Trophoblast cell (in vitro differentiated cells and primary cell): ENCODE measurements at regions not wholly inside any gene's neighbourhood (a gene's known extent, or its start where the extent isn't known, plus 50 kb on each side); places are given as distances from the start of the nearest gene placed in this dataset.

Experiments
- DNase-seq, 2 donors: peaks; one replicate each; pipeline ENCODE4 v3.0.0-alpha.2; 2016
- H2AFZ ChIP-seq: 2 replicates; pipeline ENCODE4 v1.6.1; 2013; ENCODE audit warnings: low read length, moderate library complexity, mild to moderate bottlenecking; ENCODE audit not compliant: insufficient read depth, poor library complexity
- H2AK5ac ChIP-seq: 2 replicates; pipeline ENCODE4 v1.6.1; 2013; ENCODE audit warnings: mild to moderate bottlenecking, low read length
- H2BK120ac ChIP-seq: 2 replicates; pipeline ENCODE4 v1.6.1; 2013; ENCODE audit warnings: low read length, mild to moderate bottlenecking, moderate library complexity; ENCODE audit not compliant: insufficient read depth, poor library complexity
- H2BK12ac ChIP-seq: 2 replicates; pipeline ENCODE4 v1.6.1; 2013; ENCODE audit warnings: mild to moderate bottlenecking, low read length, moderate library complexity
- H2BK5ac ChIP-seq: 2 replicates; pipeline ENCODE4 v1.6.1; 2013; ENCODE audit warnings: low read length, low read depth, moderate library complexity, mild to moderate bottlenecking; ENCODE audit not compliant: poor library complexity
- H3K14ac ChIP-seq: 2 replicates; pipeline ENCODE4 v1.6.1; 2013; ENCODE audit warnings: mild to moderate bottlenecking, low read length
- H3K18ac ChIP-seq: 2 replicates; pipeline ENCODE4 v1.6.1; 2013; ENCODE audit warnings: mild to moderate bottlenecking, low read length
- H3K23ac ChIP-seq: 2 replicates; pipeline ENCODE4 v1.6.1; 2013; ENCODE audit warnings: low read length
- H3K27ac ChIP-seq: 2 replicates; pipeline ENCODE4 v1.5.1; 2013; ENCODE audit warnings: low read depth, mild to moderate bottlenecking, inconsistent platforms, low read length, moderate library complexity
- H3K27me3 ChIP-seq: 2 replicates; pipeline ENCODE4 v1.6.1; 2013; ENCODE audit warnings: inconsistent platforms, mild to moderate bottlenecking, low read length, moderate library complexity; ENCODE audit not compliant: insufficient read depth
- H3K36me3 ChIP-seq, 2 experiments: 1 replicate in 1 of 2; 2 replicates in 1 of 2; pipeline ENCODE4 v1.6.1; 2013; ENCODE audit warnings: low read length in 2 of 2, mild to moderate bottlenecking in 2 of 2, moderate library complexity in 1 of 2; ENCODE audit not compliant: insufficient read depth in 2 of 2, control insufficient read depth in 1 of 2
- H3K4ac ChIP-seq: 2 replicates; pipeline ENCODE4 v1.6.1; 2013; ENCODE audit warnings: low read depth, mild to moderate bottlenecking, low read length, moderate library complexity
- H3K4me1 ChIP-seq, 2 experiments: 1 replicate in 1 of 2; 2 replicates in 1 of 2; pipeline ENCODE4 v1.6.1; 2013; ENCODE audit warnings: low read length in 2 of 2, mild to moderate bottlenecking in 2 of 2, moderate library complexity in 1 of 2; ENCODE audit not compliant: insufficient read depth in 2 of 2, control insufficient read depth in 1 of 2
- H3K4me2 ChIP-seq: 2 replicates; pipeline ENCODE4 v1.6.1; 2013; ENCODE audit warnings: inconsistent platforms, mild to moderate bottlenecking, low read length, moderate library complexity
- H3K4me3 ChIP-seq: 2 replicates; pipeline ENCODE4 v1.5.1; 2013; ENCODE audit warnings: mild to moderate bottlenecking, low read depth, low read length, inconsistent platforms
- H3K79me1 ChIP-seq: one replicate; pipeline ENCODE4 v1.6.1; 2013; ENCODE audit warnings: low read length
- H3K79me2 ChIP-seq: 2 replicates; pipeline ENCODE4 v1.6.1; 2013; ENCODE audit warnings: low read length, mild to moderate bottlenecking; ENCODE audit not compliant: control insufficient read depth, insufficient read depth, poor library complexity
- H3K9ac ChIP-seq: 2 replicates; pipeline ENCODE4 v1.6.1; 2013; ENCODE audit warnings: mild to moderate bottlenecking, low read length
- H3K9me3 ChIP-seq: 2 replicates; pipeline ENCODE4 v1.6.1; 2013; ENCODE audit warnings: low read depth, mild to moderate bottlenecking, control low read depth, inconsistent platforms, low read length; ENCODE audit not compliant: insufficient read depth
- H4K12ac ChIP-seq: 2 replicates; pipeline ENCODE4 v1.6.1; 2013; ENCODE audit warnings: low read depth, mild to moderate bottlenecking, low read length, moderate library complexity
- H4K8ac ChIP-seq: 2 replicates; pipeline ENCODE4 v1.6.1; 2013; ENCODE audit warnings: low read depth, mild to moderate bottlenecking, low read length, moderate library complexity
- H4K91ac ChIP-seq: one replicate; pipeline ENCODE4 v1.6.1; 2013; ENCODE audit warnings: low read depth, mild to moderate bottlenecking, low read length, moderate library complexity
- WGBS: extraction: QIAGEN DNeasy Blood & Tissue Kit; methylation state at CpG from one replicate; pipeline ENCODE4 v1.1.7; 2013; ENCODE audit warnings: missing lambda C conversion rate; ENCODE audit not compliant: insufficient read length, insufficient coverage; ENCODE audit errors: extremely low coverage; 5-methylcytosine and 5-hydroxymethylcytosine counted together

- Histone ChIP-seq H3K23ac (no peak overlapping the region), H3K79me2 (no peaks in the 10 kb centered on the region), H3K27ac (no peak overlapping the region), H4K8ac (no peak overlapping the region), H3K9me3 (no peaks in the 10 kb centered on the region), H4K12ac (no peak overlapping the region), H2AK5ac (no peak overlapping the region), H3K27me3 (no peaks in the 10 kb centered on the region), H2BK120ac (no peak overlapping the region), H2AFZ (no peak overlapping the region), H3K36me3 (no peaks in the 10 kb centered on the region), H4K91ac (no peak overlapping the region), H2BK5ac (no peak overlapping the region), H3K18ac (no peak overlapping the region), H3K4ac (no peak overlapping the region), H3K4me3 (no peak overlapping the region), H3K4me1 (peaks cover 3% of the 10 kb centered on the region in 2 experiments), H3K9ac (no peak overlapping the region), H2BK12ac (no peak overlapping the region), H3K4me2 (no peak overlapping the region), H3K14ac (no peak overlapping the region), H3K79me1 (peaks cover 16% of the 10 kb centered on the region)
- no CpG with 5 or more reads among the region's 1 CpG for WGBS
- no peak for DNase-seq
Measured at GRCh38 chr2:215662715-215663114, 226.8 kb upstream of the FN1 start.

GRCh38 chr2:215660687-215661086, 224.8 kb upstream of the FN1 start:
- Histone ChIP-seq H3K23ac (no peak overlapping the region), H3K4ac (peak overlapping the region; percentile 24), H2AK5ac (peak overlapping the region; percentile 11), H2BK12ac (peak overlapping the region; percentile 78), H3K14ac (peak overlapping the region; percentile 66), H3K36me3 (no peaks in the 10 kb centered on the region), H4K12ac (no peak overlapping the region), H3K4me3 (no peak overlapping the region), H4K91ac (peak overlapping the region; percentile 69), H3K79me2 (no peaks in the 10 kb centered on the region), H2AFZ (peak overlapping the region; percentile 83), H2BK5ac (peak overlapping the region; percentile 36), H2BK120ac (peak overlapping the region; percentile 45), H3K4me2 (no peak overlapping the region), H3K79me1 (peaks cover 17% of the 10 kb centered on the region), H3K18ac (peak overlapping the region; percentile 28), H3K4me1 (peaks cover 3% of the 10 kb centered on the region in 2 experiments), H3K27me3 (no peaks in the 10 kb centered on the region), H4K8ac (peak overlapping the region; percentile 17), H3K9me3 (no peaks in the 10 kb centered on the region), H3K9ac (no peak overlapping the region), H3K27ac (peak overlapping the region; percentile 15)
- DNase-seq: peak; percentile 52 to 54
- no CpG with 5 or more reads among the region's 8 CpGs for WGBS

GRCh38 chr2:215659650-215660049, 223.8 kb upstream of the FN1 start:
- Histone ChIP-seq H3K9ac (no peak overlapping the region), H3K27ac (no peak overlapping the region), H2BK120ac (no peak overlapping the region), H3K14ac (no peak overlapping the region), H3K4me2 (no peak overlapping the region), H2BK12ac (peak overlapping the region; percentile 88), H2AK5ac (no peak overlapping the region), H3K79me1 (peaks cover 19% of the 10 kb centered on the region), H4K8ac (no peak overlapping the region), H3K36me3 (no peaks in the 10 kb centered on the region), H2BK5ac (peak overlapping the region; percentile 44), H3K4me3 (no peak overlapping the region), H4K91ac (peak overlapping the region; percentile 73), H3K79me2 (no peaks in the 10 kb centered on the region), H3K4me1 (peaks cover 3 to 6% of the 10 kb centered on the region in 2 experiments), H3K4ac (no peak overlapping the region), H3K23ac (no peak overlapping the region), H4K12ac (no peak overlapping the region), H2AFZ (no peak overlapping the region), H3K9me3 (no peaks in the 10 kb centered on the region), H3K18ac (no peak overlapping the region), H3K27me3 (no peaks in the 10 kb centered on the region)
- no CpG with 5 or more reads among the region's 4 CpGs for WGBS
- no peak for DNase-seq

- no peak for DNase-seq
- Histone ChIP-seq H3K27ac (no peak overlapping the region), H2BK12ac (no peak overlapping the region), H3K14ac (no peak overlapping the region), H2BK120ac (no peak overlapping the region), H2AK5ac (no peak overlapping the region), H3K27me3 (no peaks in the 10 kb centered on the region), H4K8ac (no peak overlapping the region), H3K23ac (no peak overlapping the region), H4K91ac (no peak overlapping the region), H2AFZ (no peak overlapping the region), H3K4me3 (no peak overlapping the region), H3K4me2 (no peak overlapping the region), H3K4ac (no peak overlapping the region), H3K9ac (no peak overlapping the region), H4K12ac (no peak overlapping the region), H3K79me1 (peaks cover 17% of the 10 kb centered on the region), H3K79me2 (no peaks in the 10 kb centered on the region), H3K18ac (no peak overlapping the region), H2BK5ac (no peak overlapping the region), H3K4me1 (peaks cover 3 to 6% of the 10 kb centered on the region in 2 experiments), H3K36me3 (no peaks in the 10 kb centered on the region), H3K9me3 (no peaks in the 10 kb centered on the region)
- no CpG with 5 or more reads among the region's 4 CpGs for WGBS
Measured at GRCh38 chr2:215658635-215659305, 222.9 kb upstream of the FN1 start.
